ENCODE measurements at regions not wholly inside any gene's neighbourhood (a gene's known extent, or its start where the extent isn't known, plus 50 kb on each side); places are given as distances from the start of the nearest gene placed in this dataset.

GRCh38 chr9:30078195-30078594 lies 2306.2 kb upstream of the ACO1 start:
- H3K27ac ChIP-seq (ENCODE audit: extremely low read depth, low read depth, low read length), result no peak overlapping the region
- no peaks in the 10 kb centered on the region for H3K36me3 ChIP-seq (ENCODE audit: control insufficient read depth in 2 of 2, insufficient read depth in 1 of 2, low read length in 2 of 2)
- TF ChIP-seq ZNF121 (tag by site-specific recombination; IDR thresholded peaks at IDR 0.05), result no peak
- TF ChIP-seq, protein P1, sequence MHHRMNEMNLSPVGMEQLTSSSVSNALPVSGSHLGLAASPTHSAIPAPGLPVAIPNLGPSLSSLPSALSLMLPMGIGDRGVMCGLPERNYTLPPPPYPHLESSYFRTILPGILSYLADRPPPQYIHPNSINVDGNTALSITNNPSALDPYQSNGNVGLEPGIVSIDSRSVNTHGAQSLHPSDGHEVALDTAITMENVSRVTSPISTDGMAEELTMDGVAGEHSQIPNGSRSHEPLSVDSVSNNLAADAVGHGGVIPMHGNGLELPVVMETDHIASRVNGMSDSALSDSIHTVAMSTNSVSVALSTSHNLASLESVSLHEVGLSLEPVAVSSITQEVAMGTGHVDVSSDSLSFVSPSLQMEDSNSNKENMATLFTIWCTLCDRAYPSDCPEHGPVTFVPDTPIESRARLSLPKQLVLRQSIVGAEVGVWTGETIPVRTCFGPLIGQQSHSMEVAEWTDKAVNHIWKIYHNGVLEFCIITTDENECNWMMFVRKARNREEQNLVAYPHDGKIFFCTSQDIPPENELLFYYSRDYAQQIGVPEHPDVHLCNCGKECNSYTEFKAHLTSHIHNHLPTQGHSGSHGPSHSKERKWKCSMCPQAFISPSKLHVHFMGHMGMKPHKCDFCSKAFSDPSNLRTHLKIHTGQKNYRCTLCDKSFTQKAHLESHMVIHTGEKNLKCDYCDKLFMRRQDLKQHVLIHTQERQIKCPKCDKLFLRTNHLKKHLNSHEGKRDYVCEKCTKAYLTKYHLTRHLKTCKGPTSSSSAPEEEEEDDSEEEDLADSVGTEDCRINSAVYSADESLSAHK (tag by site-specific recombination; IDR thresholded peaks at IDR 0.05), result no peak
- no peak for TF ChIP-seq ZNF629 (tag by site-specific recombination; IDR thresholded peaks at IDR 0.05)
- TF ChIP-seq ZNF473 (tag by site-specific recombination; IDR thresholded peaks at IDR 0.05), result no peak
- TF ChIP-seq ZNF654 (tag by site-specific recombination; IDR thresholded peaks at IDR 0.05; ENCODE audit: low read depth), result no peak
- no peak for TF ChIP-seq YY2 (tag by site-specific recombination; IDR thresholded peaks at IDR 0.05)
- no peak for TF ChIP-seq ZNF585B (tag by site-specific recombination; IDR thresholded peaks at IDR 0.05)
- no peak for TF ChIP-seq ZNF843 (tag by site-specific recombination; IDR thresholded peaks at IDR 0.05)
- no peak for TF ChIP-seq ZNF324 (tag by site-specific recombination; IDR thresholded peaks at IDR 0.05)
- no peak for TF ChIP-seq ZNF560 (tag by site-specific recombination; IDR thresholded peaks at IDR 0.05; ENCODE audit: borderline replicate concordance)
- H3K4me1 ChIP-seq (ENCODE audit: control insufficient read depth, insufficient read depth, low read length), result no peaks in the 10 kb centered on the region
- no peak overlapping the region for H3K4me3 ChIP-seq (ENCODE audit: low read depth, low read length)
- H3K9me3 ChIP-seq (ENCODE audit: control insufficient read depth, insufficient read depth, low read depth, low read length), result no peaks in the 10 kb centered on the region
- ChIA-PET POLR2A (no interaction called here), CTCF (no interaction called here)

GRCh38 chr9:30089428-30089827 lies 2295.0 kb upstream of the ACO1 start:
- TF ChIP-seq ZNF785 (tag by site-specific recombination; IDR thresholded peaks at IDR 0.05) (no peak), ZNF114 (tag by site-specific recombination; IDR thresholded peaks at IDR 0.05) (no peak), ZNF266 (tag by site-specific recombination; IDR thresholded peaks at IDR 0.05; ENCODE audit: low read depth) (no peak), TCF7L2 (IDR thresholded peaks at IDR 0.05; ENCODE audit: borderline replicate concordance, low read depth, low read length) (no peak), ZNF792 (tag by site-specific recombination; IDR thresholded peaks at IDR 0.05) (no peak), ZBTB7A (tag by site-specific recombination; IDR thresholded peaks at IDR 0.05; ENCODE audit: low read depth) (no peak), ZNF184 (tag by site-specific recombination; IDR thresholded peaks at IDR 0.05) (no peak), ZNF157 (tag by site-specific recombination; IDR thresholded peaks at IDR 0.05) (no peak), ZNF423 (tag by site-specific recombination; IDR thresholded peaks at IDR 0.05) (no peak), ZNF791 (tag by site-specific recombination; IDR thresholded peaks at IDR 0.05) (no peak), ZNF274 (IDR thresholded peaks at IDR 0.05; ENCODE audit: low read length) (no peak), ZNF274 (tag by site-specific recombination; IDR thresholded peaks at IDR 0.05; ENCODE audit: borderline replicate concordance) (no peak), ZNF354C (tag by site-specific recombination; IDR thresholded peaks at IDR 0.05; ENCODE audit: borderline replicate concordance, low read depth) (no peak)
- TF ChIP-seq, protein P2, sequence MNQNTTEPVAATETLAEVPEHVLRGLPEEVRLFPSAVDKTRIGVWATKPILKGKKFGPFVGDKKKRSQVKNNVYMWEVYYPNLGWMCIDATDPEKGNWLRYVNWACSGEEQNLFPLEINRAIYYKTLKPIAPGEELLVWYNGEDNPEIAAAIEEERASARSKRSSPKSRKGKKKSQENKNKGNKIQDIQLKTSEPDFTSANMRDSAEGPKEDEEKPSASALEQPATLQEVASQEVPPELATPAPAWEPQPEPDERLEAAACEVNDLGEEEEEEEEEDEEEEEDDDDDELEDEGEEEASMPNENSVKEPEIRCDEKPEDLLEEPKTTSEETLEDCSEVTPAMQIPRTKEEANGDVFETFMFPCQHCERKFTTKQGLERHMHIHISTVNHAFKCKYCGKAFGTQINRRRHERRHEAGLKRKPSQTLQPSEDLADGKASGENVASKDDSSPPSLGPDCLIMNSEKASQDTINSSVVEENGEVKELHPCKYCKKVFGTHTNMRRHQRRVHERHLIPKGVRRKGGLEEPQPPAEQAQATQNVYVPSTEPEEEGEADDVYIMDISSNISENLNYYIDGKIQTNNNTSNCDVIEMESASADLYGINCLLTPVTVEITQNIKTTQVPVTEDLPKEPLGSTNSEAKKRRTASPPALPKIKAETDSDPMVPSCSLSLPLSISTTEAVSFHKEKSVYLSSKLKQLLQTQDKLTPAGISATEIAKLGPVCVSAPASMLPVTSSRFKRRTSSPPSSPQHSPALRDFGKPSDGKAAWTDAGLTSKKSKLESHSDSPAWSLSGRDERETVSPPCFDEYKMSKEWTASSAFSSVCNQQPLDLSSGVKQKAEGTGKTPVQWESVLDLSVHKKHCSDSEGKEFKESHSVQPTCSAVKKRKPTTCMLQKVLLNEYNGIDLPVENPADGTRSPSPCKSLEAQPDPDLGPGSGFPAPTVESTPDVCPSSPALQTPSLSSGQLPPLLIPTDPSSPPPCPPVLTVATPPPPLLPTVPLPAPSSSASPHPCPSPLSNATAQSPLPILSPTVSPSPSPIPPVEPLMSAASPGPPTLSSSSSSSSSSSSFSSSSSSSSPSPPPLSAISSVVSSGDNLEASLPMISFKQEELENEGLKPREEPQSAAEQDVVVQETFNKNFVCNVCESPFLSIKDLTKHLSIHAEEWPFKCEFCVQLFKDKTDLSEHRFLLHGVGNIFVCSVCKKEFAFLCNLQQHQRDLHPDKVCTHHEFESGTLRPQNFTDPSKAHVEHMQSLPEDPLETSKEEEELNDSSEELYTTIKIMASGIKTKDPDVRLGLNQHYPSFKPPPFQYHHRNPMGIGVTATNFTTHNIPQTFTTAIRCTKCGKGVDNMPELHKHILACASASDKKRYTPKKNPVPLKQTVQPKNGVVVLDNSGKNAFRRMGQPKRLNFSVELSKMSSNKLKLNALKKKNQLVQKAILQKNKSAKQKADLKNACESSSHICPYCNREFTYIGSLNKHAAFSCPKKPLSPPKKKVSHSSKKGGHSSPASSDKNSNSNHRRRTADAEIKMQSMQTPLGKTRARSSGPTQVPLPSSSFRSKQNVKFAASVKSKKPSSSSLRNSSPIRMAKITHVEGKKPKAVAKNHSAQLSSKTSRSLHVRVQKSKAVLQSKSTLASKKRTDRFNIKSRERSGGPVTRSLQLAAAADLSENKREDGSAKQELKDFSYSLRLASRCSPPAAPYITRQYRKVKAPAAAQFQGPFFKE (tag by site-specific recombination; IDR thresholded peaks at IDR 0.05; ENCODE audit: borderline replicate concordance), result no peak
- TF ChIP-seq, protein P3, sequence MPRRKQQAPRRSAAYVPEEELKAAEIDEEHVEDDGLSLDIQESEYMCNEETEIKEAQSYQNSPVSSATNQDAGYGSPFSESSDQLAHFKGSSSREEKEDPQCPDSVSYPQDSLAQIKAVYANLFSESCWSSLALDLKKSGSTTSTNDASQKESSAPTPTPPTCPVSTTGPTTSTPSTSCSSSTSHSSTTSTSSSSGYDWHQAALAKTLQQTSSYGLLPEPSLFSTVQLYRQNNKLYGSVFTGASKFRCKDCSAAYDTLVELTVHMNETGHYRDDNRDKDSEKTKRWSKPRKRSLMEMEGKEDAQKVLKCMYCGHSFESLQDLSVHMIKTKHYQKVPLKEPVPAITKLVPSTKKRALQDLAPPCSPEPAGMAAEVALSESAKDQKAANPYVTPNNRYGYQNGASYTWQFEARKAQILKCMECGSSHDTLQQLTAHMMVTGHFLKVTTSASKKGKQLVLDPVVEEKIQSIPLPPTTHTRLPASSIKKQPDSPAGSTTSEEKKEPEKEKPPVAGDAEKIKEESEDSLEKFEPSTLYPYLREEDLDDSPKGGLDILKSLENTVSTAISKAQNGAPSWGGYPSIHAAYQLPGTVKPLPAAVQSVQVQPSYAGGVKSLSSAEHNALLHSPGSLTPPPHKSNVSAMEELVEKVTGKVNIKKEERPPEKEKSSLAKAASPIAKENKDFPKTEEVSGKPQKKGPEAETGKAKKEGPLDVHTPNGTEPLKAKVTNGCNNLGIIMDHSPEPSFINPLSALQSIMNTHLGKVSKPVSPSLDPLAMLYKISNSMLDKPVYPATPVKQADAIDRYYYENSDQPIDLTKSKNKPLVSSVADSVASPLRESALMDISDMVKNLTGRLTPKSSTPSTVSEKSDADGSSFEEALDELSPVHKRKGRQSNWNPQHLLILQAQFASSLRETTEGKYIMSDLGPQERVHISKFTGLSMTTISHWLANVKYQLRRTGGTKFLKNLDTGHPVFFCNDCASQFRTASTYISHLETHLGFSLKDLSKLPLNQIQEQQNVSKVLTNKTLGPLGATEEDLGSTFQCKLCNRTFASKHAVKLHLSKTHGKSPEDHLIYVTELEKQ (tag by site-specific recombination; IDR thresholded peaks at IDR 0.05; ENCODE audit: borderline replicate concordance), result no peak
- Histone ChIP-seq H3K9me3 (ENCODE audit: control insufficient read depth, insufficient read depth, low read depth, low read length) (no peaks in the 10 kb centered on the region), H3K4me3 (ENCODE audit: low read depth, low read length) (no peak overlapping the region), H3K36me3 (ENCODE audit: control insufficient read depth in 2 of 2, insufficient read depth in 1 of 2, low read length in 2 of 2) (no peaks in the 10 kb centered on the region), H3K4me1 (ENCODE audit: control insufficient read depth, insufficient read depth, low read length) (no peaks in the 10 kb centered on the region), H3K27ac (ENCODE audit: extremely low read depth, low read depth, low read length) (no peak overlapping the region)
- POLR2A ChIA-PET, result no interaction called here
- CTCF ChIA-PET, result no interaction called here

Measured in HEK293 (cell line).